ENCODE measurements at regions not wholly inside any gene's neighbourhood (a gene's known extent, or its start where the extent isn't known, plus 50 kb on each side); places are given as distances from the start of the nearest gene placed in this dataset.

- Histone ChIP-seq H4K20me1 (ENCODE audit: insufficient read depth, poor library complexity, severe bottlenecking) (no peaks in the 10 kb centered on the region), H3K4me1 (ENCODE audit: insufficient read depth) (peaks cover 4% of the 10 kb centered on the region), H3K27ac (no peak overlapping the region), H3K79me2 (no peaks in the 10 kb centered on the region), H3K9me2 (replicated peaks; ENCODE audit: insufficient read depth) (no peaks in the 10 kb centered on the region), H3K36me3 (replicated peaks; ENCODE audit: insufficient read depth, low read depth) (no peaks in the 10 kb centered on the region), H3K4me2 (no peak overlapping the region), H2AFZ (no peak overlapping the region), H3K9me3 (ENCODE audit: low read depth) (no peaks in the 10 kb centered on the region), H3K27me3 (no peaks in the 10 kb centered on the region), H3K4me3 (no peak overlapping the region)
- 88% methylated on average over 2 of the region's 2 CpGs for WGBS (ENCODE audit: low lambda C conversion rate, missing lambda C conversion rate)
- no peak for DNase-seq (ENCODE audit: low spot score)
- no peak for TF ChIP-seq EZH2 (IDR thresholded peaks at IDR 0.05; ENCODE audit: borderline replicate concordance)
- TF ChIP-seq CTCF (IDR thresholded peaks at IDR 0.05; ENCODE audit: poor library complexity) = no peak
- TF ChIP-seq EZH2phosphoT487 (IDR thresholded peaks at IDR 0.05; ENCODE audit: low read depth, severe bottlenecking, unreplicated experiment) = no peak
Measured at GRCh38 chr2:191569025-191569424, 108.9 kb upstream of the NABP1 start.

- H3K27ac ChIP-seq = no peak overlapping the region
- no peak for TF ChIP-seq EZH2 (IDR thresholded peaks at IDR 0.05; ENCODE audit: borderline replicate concordance)
- TF ChIP-seq CTCF (IDR thresholded peaks at IDR 0.05; ENCODE audit: poor library complexity) = peak; percentile 40
- 21% methylated on average over 6 of the region's 6 CpGs for WGBS (ENCODE audit: low lambda C conversion rate, missing lambda C conversion rate)
- H3K4me3 ChIP-seq = no peak overlapping the region
- peak; percentile 29 for DNase-seq (ENCODE audit: low spot score)
- H3K4me2 ChIP-seq = peak overlapping the region; percentile 71
- H4K20me1 ChIP-seq (ENCODE audit: insufficient read depth, poor library complexity, severe bottlenecking) = no peaks in the 10 kb centered on the region
- H3K9me3 ChIP-seq (ENCODE audit: low read depth) = no peaks in the 10 kb centered on the region
- H3K27me3 ChIP-seq = no peaks in the 10 kb centered on the region
- no peaks in the 10 kb centered on the region for H3K9me2 ChIP-seq (replicated peaks; ENCODE audit: insufficient read depth)
- H3K36me3 ChIP-seq (replicated peaks; ENCODE audit: insufficient read depth, low read depth) = no peaks in the 10 kb centered on the region
- peak overlapping the region; percentile 50 for H2AFZ ChIP-seq
- peaks cover 4% of the 10 kb centered on the region for H3K4me1 ChIP-seq (ENCODE audit: insufficient read depth)
- H3K79me2 ChIP-seq = no peaks in the 10 kb centered on the region
Measured at GRCh38 chr2:191571163-191571769, 106.7 kb upstream of the NABP1 start.

- no peaks in the 10 kb centered on the region for H3K9me3 ChIP-seq (ENCODE audit: low read depth)
- H3K36me3 ChIP-seq (replicated peaks; ENCODE audit: insufficient read depth, low read depth) = no peaks in the 10 kb centered on the region
- H3K4me1 ChIP-seq (ENCODE audit: insufficient read depth) = peaks cover 4% of the 10 kb centered on the region
- TF ChIP-seq CTCF (IDR thresholded peaks at IDR 0.05; ENCODE audit: poor library complexity) (no peak), EZH2 (IDR thresholded peaks at IDR 0.05; ENCODE audit: borderline replicate concordance) (no peak), EZH2phosphoT487 (IDR thresholded peaks at IDR 0.05; ENCODE audit: low read depth, severe bottlenecking, unreplicated experiment) (no peak)
- H3K9me2 ChIP-seq (replicated peaks; ENCODE audit: insufficient read depth) = no peaks in the 10 kb centered on the region
- 92% methylated on average over 5 of the region's 5 CpGs for WGBS (ENCODE audit: low lambda C conversion rate, missing lambda C conversion rate)
- H3K79me2 ChIP-seq = no peaks in the 10 kb centered on the region
- DNase-seq (ENCODE audit: low spot score) = no peak
- H4K20me1 ChIP-seq (ENCODE audit: insufficient read depth, poor library complexity, severe bottlenecking) = no peaks in the 10 kb centered on the region
- no peak overlapping the region for H3K27ac ChIP-seq
- H3K27me3 ChIP-seq = no peaks in the 10 kb centered on the region
- no peak overlapping the region for H3K4me3 ChIP-seq
- no peak overlapping the region for H3K4me2 ChIP-seq
- no peak overlapping the region for H2AFZ ChIP-seq
Measured at GRCh38 chr2:191572319-191572718, 105.6 kb upstream of the NABP1 start.

- no peak overlapping the region for H3K27ac ChIP-seq
- no peak overlapping the region for H2AFZ ChIP-seq
- H3K27me3 ChIP-seq = no peaks in the 10 kb centered on the region
- TF ChIP-seq CTCF (IDR thresholded peaks at IDR 0.05; ENCODE audit: poor library complexity) (no peak), EZH2 (IDR thresholded peaks at IDR 0.05; ENCODE audit: borderline replicate concordance) (no peak), EZH2phosphoT487 (IDR thresholded peaks at IDR 0.05; ENCODE audit: low read depth, severe bottlenecking, unreplicated experiment) (no peak)
- 83% methylated on average over 1 of the region's 1 CpG for WGBS (ENCODE audit: low lambda C conversion rate, missing lambda C conversion rate)
- no peaks in the 10 kb centered on the region for H3K9me3 ChIP-seq (ENCODE audit: low read depth)
- H3K79me2 ChIP-seq = no peaks in the 10 kb centered on the region
- H4K20me1 ChIP-seq (ENCODE audit: insufficient read depth, poor library complexity, severe bottlenecking) = no peaks in the 10 kb centered on the region
- H3K36me3 ChIP-seq (replicated peaks; ENCODE audit: insufficient read depth, low read depth) = no peaks in the 10 kb centered on the region
- no peaks in the 10 kb centered on the region for H3K9me2 ChIP-seq (replicated peaks; ENCODE audit: insufficient read depth)
- H3K4me1 ChIP-seq (ENCODE audit: insufficient read depth) = peaks cover 4% of the 10 kb centered on the region
- no peak for DNase-seq (ENCODE audit: low spot score)
- H3K4me3 ChIP-seq = no peak overlapping the region
- H3K4me2 ChIP-seq = no peak overlapping the region
Measured at GRCh38 chr2:191573216-191573615, 104.7 kb upstream of the NABP1 start.

Data from hepatocyte (in vitro differentiated cells).